ENCODE measurements at regions not wholly inside any gene's neighbourhood (a gene's known extent, or its start where the extent isn't known, plus 50 kb on each side); places are given as distances from the start of the nearest gene placed in this dataset.

DNA sequence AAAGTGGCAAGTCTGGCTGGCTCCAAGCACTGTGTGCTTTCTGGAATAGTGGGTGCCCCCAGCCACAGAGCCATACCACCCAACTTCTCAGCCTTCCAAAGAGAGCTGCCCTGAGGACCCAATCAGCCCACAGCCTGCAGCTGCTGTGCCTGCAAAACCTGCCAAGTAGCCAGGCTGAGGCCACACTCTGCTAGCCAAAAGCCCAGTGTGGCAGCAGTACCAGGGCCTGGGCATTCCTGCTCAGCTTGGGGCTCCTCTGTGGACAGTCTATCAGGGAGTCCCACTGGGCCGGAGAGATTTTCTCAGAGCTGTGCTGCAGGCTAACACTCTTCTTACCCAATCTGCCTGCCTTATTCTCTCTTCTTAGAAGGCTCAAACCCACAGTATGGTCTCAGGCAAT is 136.5 kb downstream of the TPRA1 start:
- Histone ChIP-seq H3K27me3 (ENCODE audit: control insufficient read depth in 2 of 2, insufficient read depth in 2 of 2, low read length in 2 of 2) (peaks cover 18 to 31% of the 10 kb centered on the region in 2 experiments), H3K4me2 (ENCODE audit: insufficient read depth, low read length) (no peak overlapping the region), H2AFZ (ENCODE audit: low read depth, low read length) (no peak overlapping the region), H3K9me3 (replicated peaks; ENCODE audit: control insufficient read depth, insufficient read depth, low read length) (no peaks in the 10 kb centered on the region), H3K4me3 (replicated peaks in 1 of 3; ENCODE audit: insufficient read depth in 1 of 3, low read depth in 1 of 3, low read length in 3 of 3) (no peak overlapping the region), H3K36me3 (ENCODE audit: control insufficient read depth in 2 of 2, extremely low read depth in 1 of 2, insufficient read depth in 2 of 2, low read length in 2 of 2) (no peaks in the 10 kb centered on the region), H4K20me1 (replicated peaks; ENCODE audit: control insufficient read depth, extremely low read depth, insufficient read depth, low read length) (no peaks in the 10 kb centered on the region), H3K9ac (replicated peaks; ENCODE audit: extremely low read depth, insufficient read depth, low read length) (no peak overlapping the region), H3K79me2 (ENCODE audit: control insufficient read depth, insufficient read depth, low read length) (no peaks in the 10 kb centered on the region), H3K9me1 (replicated peaks; ENCODE audit: control insufficient read depth, extremely low read depth, insufficient read depth, low read length) (no peaks in the 10 kb centered on the region), H3K4me1 (ENCODE audit: control insufficient read depth, extremely low read depth, insufficient read depth, low read length) (peaks cover 13% of the 10 kb centered on the region), H3K27ac (ENCODE audit: insufficient read depth, low read depth, low read length) (no peak overlapping the region)
- ChIA-PET CTCF (interaction anchor here (1.5 to 4.8 kb wide), 5 partner anchors 14 to 931 kb away, joined by 4 to 92 read pairs (median 41); partner anchors contain the start of gene CHST13), POLR2A (no interaction called here)
- DNase-seq (ENCODE audit: low read depth, low spot score) (no peak), FAIRE-seq (no peak)
- dilution Hi-C loops (cut with MboI; ENCODE audit: extremely low pct_ligation_motif_present, low sequenced_read_pairs) (no loop called here), intact Hi-C loops (cut with micrococcal nuclease) (no loop called here)
- no TSS peak for BruUV-seq (replicated peaks)
- TF ChIP-seq, protein P1, sequence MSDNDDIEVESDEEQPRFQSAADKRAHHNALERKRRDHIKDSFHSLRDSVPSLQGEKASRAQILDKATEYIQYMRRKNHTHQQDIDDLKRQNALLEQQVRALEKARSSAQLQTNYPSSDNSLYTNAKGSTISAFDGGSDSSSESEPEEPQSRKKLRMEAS (IDR thresholded peaks at IDR 0.05; ENCODE audit: insufficient read depth, insufficient read length), result no peak
- TF ChIP-seq POLR2AphosphoS5 (IDR thresholded peaks at IDR 0.05; ENCODE audit: insufficient read depth, low read depth, low read length), result no peak
- TF ChIP-seq FOS (IDR thresholded peaks at IDR 0.05; ENCODE audit: borderline replicate concordance, insufficient read depth, low read length), result no peak
- TF ChIP-seq, protein P2, sequence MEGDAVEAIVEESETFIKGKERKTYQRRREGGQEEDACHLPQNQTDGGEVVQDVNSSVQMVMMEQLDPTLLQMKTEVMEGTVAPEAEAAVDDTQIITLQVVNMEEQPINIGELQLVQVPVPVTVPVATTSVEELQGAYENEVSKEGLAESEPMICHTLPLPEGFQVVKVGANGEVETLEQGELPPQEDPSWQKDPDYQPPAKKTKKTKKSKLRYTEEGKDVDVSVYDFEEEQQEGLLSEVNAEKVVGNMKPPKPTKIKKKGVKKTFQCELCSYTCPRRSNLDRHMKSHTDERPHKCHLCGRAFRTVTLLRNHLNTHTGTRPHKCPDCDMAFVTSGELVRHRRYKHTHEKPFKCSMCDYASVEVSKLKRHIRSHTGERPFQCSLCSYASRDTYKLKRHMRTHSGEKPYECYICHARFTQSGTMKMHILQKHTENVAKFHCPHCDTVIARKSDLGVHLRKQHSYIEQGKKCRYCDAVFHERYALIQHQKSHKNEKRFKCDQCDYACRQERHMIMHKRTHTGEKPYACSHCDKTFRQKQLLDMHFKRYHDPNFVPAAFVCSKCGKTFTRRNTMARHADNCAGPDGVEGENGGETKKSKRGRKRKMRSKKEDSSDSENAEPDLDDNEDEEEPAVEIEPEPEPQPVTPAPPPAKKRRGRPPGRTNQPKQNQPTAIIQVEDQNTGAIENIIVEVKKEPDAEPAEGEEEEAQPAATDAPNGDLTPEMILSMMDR (IDR thresholded peaks at IDR 0.05; ENCODE audit: extremely low read depth in 1 of 2, insufficient read depth in 1 of 2, low read depth in 1 of 2, low read length in 2 of 2), result no peak
- no peak for TF ChIP-seq POLR2A (IDR thresholded peaks at IDR 0.05; ENCODE audit: low read depth, low read length)
- no peak for TF ChIP-seq MYC (IDR thresholded peaks at IDR 0.05; ENCODE audit: low read depth, low read length)
- no peak for TF ChIP-seq GATA2 (IDR thresholded peaks at IDR 0.05; ENCODE audit: insufficient read depth, insufficient read length, low read depth, low read length)
- no peak for TF ChIP-seq JUN (IDR thresholded peaks at IDR 0.05; ENCODE audit: borderline replicate concordance, insufficient read depth, insufficient read length, low read depth)
- no peak for TF ChIP-seq EZH2 (IDR thresholded peaks at IDR 0.05; ENCODE audit: borderline replicate concordance, low read depth, low read length, severe bottlenecking)

Data from endothelial cell of umbilical vein (primary cell).